GM20000 (cell line): ENCODE measurements at regions not wholly inside any gene's neighbourhood (a gene's known extent, or its start where the extent isn't known, plus 50 kb on each side); places are given as distances from the start of the nearest gene placed in this dataset.

Experiments
- DNase-seq: peaks from one replicate; pipeline ENCODE4 v3.0.0; 2012; ENCODE audit warnings: low spot score
- CTCF ChIP-seq: IDR thresholded peaks from 2 replicates; pipeline ENCODE4 v1.5.1; 2012; ENCODE audit warnings: mild to moderate bottlenecking, control low read depth; ENCODE audit errors: extremely low read depth, missing control alignments

GRCh38 chr14:44833376-44834060 is 128.2 kb downstream of the KLHL28 start:
- TF ChIP-seq CTCF = no peak
- DNase-seq = no peak

GRCh38 chr14:44830371-44830770 is 131.4 kb downstream of the KLHL28 start:
- no peak for DNase-seq
- TF ChIP-seq CTCF = no peak

GRCh38 chr14:44829021-44829420 is 132.7 kb downstream of the KLHL28 start:
- TF ChIP-seq CTCF = no peak
- DNase-seq = no peak

GRCh38 chr14:44828023-44828422 is 133.7 kb downstream of the KLHL28 start:
- no peak for TF ChIP-seq CTCF
- no peak for DNase-seq

GRCh38 chr14:44820230-44820964 is 141.3 kb downstream of the KLHL28 start:
- DNase-seq = no peak
- no peak for TF ChIP-seq CTCF

- no peak for DNase-seq
- TF ChIP-seq CTCF = no peak
These were observed 147.6 kb downstream of the KLHL28 start for GRCh38 chr14:44814196-44814595.

GRCh38 chr14:44812672-44813071 is 149.1 kb downstream of the KLHL28 start:
- no peak for DNase-seq
- no peak for TF ChIP-seq CTCF
